ENCODE measurements at regions not wholly inside any gene's neighbourhood (a gene's known extent, or its start where the extent isn't known, plus 50 kb on each side); places are given as distances from the start of the nearest gene placed in this dataset.

GRCh38 chr5:128015978-128016377, 67.6 kb upstream of the SLC12A2 start:
- TF ChIP-seq EZH2 (IDR thresholded peaks at IDR 0.05; ENCODE audit: insufficient read depth, poor library complexity, severe bottlenecking) = no peak
- no peak for TF ChIP-seq EZH2phosphoT487 (IDR thresholded peaks at IDR 0.05; ENCODE audit: insufficient read depth, low read depth)

Data from GM23248 (cell line).